B cell (primary cell): ENCODE measurements at regions not wholly inside any gene's neighbourhood (a gene's known extent, or its start where the extent isn't known, plus 50 kb on each side); places are given as distances from the start of the nearest gene placed in this dataset.

Source experiments
- ATAC-seq: fragments of 200-7000 bp; cut with Tn5 transposase; one replicate; pipeline ENCODE4 v1.10.0; 2021; ENCODE audit warnings: low read depth, mild to moderate bottlenecking, moderate number of reproducible peaks, moderate library complexity
- CTCF ChIA-PET: fragments of 350-600 bp; sonication (Branson Sonifier 250); formaldehyde crosslinking; loops from one replicate; lab custom pipeline; 2021; ENCODE audit warnings: antibody characterized with exemption, inconsistent platforms; lab: Charles Lee
- POLR2A ChIA-PET: fragments of 350-600 bp; sonication (Branson Sonifier 250); formaldehyde crosslinking; loops from one replicate; lab custom pipeline; 2021; ENCODE audit warnings: antibody characterized with exemption; lab: Charles Lee
- DNase-seq: peaks from one replicate; pipeline ENCODE4 v3.0.0; 2013
- H2AFZ ChIP-seq: 2 replicates; pipeline ENCODE4 v1.6.1; 2012; ENCODE audit warnings: mild to moderate bottlenecking, low read depth, low read length; ENCODE audit not compliant: insufficient read depth, poor library complexity, severe bottlenecking
- H3K27ac ChIP-seq, 2 donors: 1 replicate in 1 of 2; 2 replicates in 1 of 2; pipeline ENCODE4 v1.5.1; 2012 to 2013; ENCODE audit warnings: low read length in 2 of 2, mild to moderate bottlenecking in 2 of 2, moderate library complexity in 1 of 2
- H3K27me3 ChIP-seq, 4 experiments: fragments of 200-600 bp in 1 of 4; sonication (generic) in 1 of 4; replicated peaks in 1 of 4; 1 replicate in 2 of 4; 2 replicates in 2 of 4; pipeline versions ENCODE4 v1.6.1 to v1.7.0; 2013 to 2016; ENCODE audit warnings: low read length in 3 of 4, mild to moderate bottlenecking in 2 of 4, mixed read lengths in 1 of 4, moderate library complexity in 1 of 4; ENCODE audit not compliant: insufficient read depth in 4 of 4, control insufficient read depth in 3 of 4; ENCODE audit errors: control extremely low read depth in 1 of 4
- H3K36me3 ChIP-seq, 2 experiments: replicated peaks in 1 of 2; 1 replicate in 1 of 2; 2 replicates in 1 of 2; pipeline versions ENCODE4 v1.6.1 to v1.7.1; 2013; ENCODE audit warnings: low read length in 1 of 2; ENCODE audit not compliant: insufficient read depth in 2 of 2, control insufficient read depth in 1 of 2; ENCODE audit errors: control extremely low read depth in 1 of 2, extremely low read depth in 1 of 2
- H3K4me1 ChIP-seq, 2 donors: fragments of 200-600 bp in 1 of 2; sonication (generic) in 1 of 2; 1 replicate in 1 of 2; 2 replicates in 1 of 2; pipeline versions ENCODE4 v1.5.1 to v1.6.1; 2013 to 2017; ENCODE audit warnings: low read length in 2 of 2; ENCODE audit not compliant: control insufficient read depth in 2 of 2, insufficient read depth in 2 of 2
- H3K4me2 ChIP-seq: replicated peaks from 2 replicates; pipeline ENCODE3; 2012; ENCODE audit warnings: mild to moderate bottlenecking, low read depth, low read length; ENCODE audit not compliant: poor library complexity, severe bottlenecking
- H3K4me3 ChIP-seq, 5 experiments: fragments of 200-600 bp in 1 of 5; sonication (generic) in 1 of 5; 1 replicate in 3 of 5; 2 replicates in 2 of 5; pipeline versions ENCODE4 v1.5.1 to v1.7.0; 2011 to 2016; ENCODE audit warnings: low read length in 4 of 5, mild to moderate bottlenecking in 4 of 5, low read depth in 2 of 5, control low read depth in 1 of 5, moderate library complexity in 1 of 5; ENCODE audit not compliant: insufficient read depth in 1 of 5; ENCODE audit errors: control extremely low read depth in 1 of 5, extremely low read depth in 1 of 5
- H3K79me2 ChIP-seq: fragments of 200-600 bp; sonication (generic); one replicate; pipeline ENCODE4 v1.6.0; 2016; ENCODE audit warnings: low read length; ENCODE audit not compliant: control insufficient read depth, insufficient read depth
- H3K9ac ChIP-seq: fragments of 200-600 bp; sonication (generic); 2 replicates; pipeline ENCODE4 v1.6.1; 2017; ENCODE audit warnings: mild to moderate bottlenecking, low read length, moderate library complexity
- H3K9me3 ChIP-seq, 3 donors: one replicate each; pipeline versions ENCODE4 v1.6.1 to v1.7.1; 2013; ENCODE audit warnings: low read length in 2 of 3; ENCODE audit not compliant: control insufficient read depth in 2 of 3, insufficient read depth in 1 of 3; ENCODE audit errors: control extremely low read depth in 1 of 3
- H4K20me1 ChIP-seq: 2 replicates; pipeline ENCODE4 v1.6.0; 2012; ENCODE audit warnings: mild to moderate bottlenecking, low read length; ENCODE audit not compliant: insufficient read depth, control insufficient read depth, poor library complexity, severe bottlenecking
- H3K27ac Mint-ChIP-seq: one replicate; pipeline ENCODE4 v1.8.0; 2021; ENCODE audit warnings: mixed read lengths
- H3K27me3 Mint-ChIP-seq: one replicate; pipeline ENCODE4 v1.8.0; 2021; ENCODE audit warnings: mixed read lengths
- H3K4me1 Mint-ChIP-seq: one replicate; pipeline ENCODE4 v1.8.0; 2021; ENCODE audit warnings: mixed read lengths
- H3K4me3 Mint-ChIP-seq: one replicate; pipeline ENCODE4 v1.8.0; 2021; ENCODE audit warnings: mixed read lengths
- H3K9me3 Mint-ChIP-seq: one replicate; pipeline ENCODE4 v1.8.0; 2022; ENCODE audit warnings: mixed read lengths; ENCODE audit not compliant: insufficient read depth
- CTCF ChIP-seq: fragments of 200-600 bp; IDR thresholded peaks from one replicate; pipeline ENCODE4 v1.8.0; 2022; ENCODE audit warnings: antibody characterized with exemption, mild to moderate bottlenecking
- EZH2 ChIP-seq: IDR thresholded peaks from 2 replicates; pipeline ENCODE4 v1.6.1; 2012; ENCODE audit warnings: borderline replicate concordance, low read depth, mild to moderate bottlenecking, moderate library complexity, low read length; ENCODE audit not compliant: insufficient read depth, poor library complexity, severe bottlenecking
- WGBS: methylation state at CpG from one replicate; pipeline ENCODE4 v1.1.5; 2013; ENCODE audit warnings: missing lambda C conversion rate; ENCODE audit not compliant: insufficient coverage; 5-methylcytosine and 5-hydroxymethylcytosine counted together
- intact Hi-C: fragments of 100-400 bp; cut with micrococcal nuclease; formaldehyde crosslinking; loops from one replicate; pipeline ENCODE4 v1.10.0; 2022

GRCh38 chr2:212815453-212815852 is 276.9 kb upstream of the ERBB4 start:
- no peaks in the 10 kb centered on the region for H3K4me1 ChIP-seq
- no peak overlapping the region for H3K27ac Mint-ChIP-seq
- peaks cover 4% of the 10 kb centered on the region for H3K4me1 Mint-ChIP-seq
- no peak for DNase-seq
- intact Hi-C loops: no loop called here
- H2AFZ ChIP-seq: no peak overlapping the region
- no peak overlapping the region for H3K9ac ChIP-seq
- no peaks in the 10 kb centered on the region for H3K9me3 Mint-ChIP-seq
- WGBS: 5% methylated on average over 4 of the region's 5 CpGs
- H3K4me3 ChIP-seq: no peak overlapping the region
- H3K36me3 ChIP-seq: no peaks in the 10 kb centered on the region
- no peaks in the 10 kb centered on the region for H3K79me2 ChIP-seq
- no peak overlapping the region for H3K4me3 Mint-ChIP-seq
- H3K27me3 ChIP-seq: no peaks in the 10 kb centered on the region
- TF ChIP-seq EZH2 (no peak), CTCF (no peak)
- H3K27me3 Mint-ChIP-seq: no peaks in the 10 kb centered on the region
- POLR2A ChIA-PET: no interaction called here
- ATAC-seq: no peak
- CTCF ChIA-PET: no interaction called here
- H4K20me1 ChIP-seq: no peaks in the 10 kb centered on the region
- no peaks in the 10 kb centered on the region for H3K9me3 ChIP-seq
- no peak overlapping the region for H3K4me2 ChIP-seq
- H3K27ac ChIP-seq: no peak overlapping the region

- no peak for ATAC-seq
- ChIA-PET CTCF (no interaction called here), POLR2A (no interaction called here)
- Histone ChIP-seq H4K20me1 (no peaks in the 10 kb centered on the region), H3K9ac (no peak overlapping the region), H3K27ac (no peak overlapping the region), H3K36me3 (no peaks in the 10 kb centered on the region), H2AFZ (no peak overlapping the region), H3K4me3 (no peak overlapping the region), H3K79me2 (no peaks in the 10 kb centered on the region), H3K27me3 (no peaks in the 10 kb centered on the region), H3K4me2 (no peak overlapping the region), H3K9me3 (no peaks in the 10 kb centered on the region), H3K4me1 (no peaks in the 10 kb centered on the region)
- intact Hi-C loops: no loop called here
- TF ChIP-seq EZH2 (no peak), CTCF (no peak)
- DNase-seq: no peak
- H3K27ac Mint-ChIP-seq: no peak overlapping the region
- no peaks in the 10 kb centered on the region for H3K27me3 Mint-ChIP-seq
- peaks cover 4% of the 10 kb centered on the region for H3K4me1 Mint-ChIP-seq
- no peak overlapping the region for H3K4me3 Mint-ChIP-seq
- no peaks in the 10 kb centered on the region for H3K9me3 Mint-ChIP-seq
- no CpG with 5 or more reads among the region's 1 CpG for WGBS
These were observed 276.3 kb upstream of the ERBB4 start for GRCh38 chr2:212814941-212815340.
